RPMI8226 (cell line): ENCODE measurements at regions not wholly inside any gene's neighbourhood (a gene's known extent, or its start where the extent isn't known, plus 50 kb on each side); places are given as distances from the start of the nearest gene placed in this dataset.
A peak's percentile ranks its signal among the peaks of the same experiment; 100 is the strongest.
"Not testable (repeated sequence)": the region's sequence is repeated elsewhere in the genome, so short reads cannot be mapped to it uniquely, and the experiment has no call there.

Experiments used
- DNase-seq: peaks from one replicate; pipeline ENCODE4 v3.0.0-alpha.2; 2015

DNA sequence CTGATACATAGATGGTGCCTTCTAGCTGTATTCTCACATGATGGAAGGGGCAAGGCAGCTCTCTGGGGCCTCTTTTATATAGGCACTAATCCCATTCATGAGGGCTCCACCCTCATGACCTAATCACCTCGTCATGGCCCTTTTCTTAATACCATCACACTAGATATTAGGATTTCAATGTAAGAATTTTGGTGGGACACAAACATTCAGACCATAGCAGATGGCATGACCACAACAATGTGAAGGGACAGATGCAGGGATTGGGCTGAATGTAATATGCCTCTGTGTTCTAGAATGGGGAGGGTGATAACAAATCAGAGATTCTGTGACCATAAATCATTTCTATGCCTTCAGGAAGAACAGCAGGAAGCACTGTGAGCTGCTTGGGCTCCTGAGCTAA is 145.8 kb downstream of the LCA5 start:
- no peak for DNase-seq

GRCh38 chr6:79385893-79386292 is 151.3 kb downstream of the LCA5 start:
- DNase-seq, result no peak

- DNase-seq, result no peak
Observed at GRCh38 chr6:79385333-79385732, 150.9 kb upstream of the HMGN3 start.

DNA sequence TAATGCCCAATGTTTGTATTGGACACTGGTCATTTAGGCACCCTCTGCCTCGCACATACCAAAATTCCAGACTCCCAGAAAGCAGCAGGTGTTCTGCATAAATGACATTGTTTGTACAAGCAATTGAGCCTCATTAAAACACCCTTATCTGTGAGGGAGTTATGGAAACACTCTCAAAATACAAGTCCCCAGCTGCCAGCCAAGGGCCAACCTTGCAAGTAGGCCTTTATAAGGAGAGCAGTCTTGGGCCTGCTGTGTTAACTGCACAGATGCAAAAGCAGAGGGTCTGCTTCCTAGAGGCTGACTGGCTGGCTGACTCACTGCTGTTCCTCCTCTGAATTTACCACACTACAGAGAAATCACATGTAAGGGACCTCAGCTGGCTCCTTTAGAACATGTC is 150.4 kb upstream of the HMGN3 start:
- no peak for DNase-seq

DNA sequence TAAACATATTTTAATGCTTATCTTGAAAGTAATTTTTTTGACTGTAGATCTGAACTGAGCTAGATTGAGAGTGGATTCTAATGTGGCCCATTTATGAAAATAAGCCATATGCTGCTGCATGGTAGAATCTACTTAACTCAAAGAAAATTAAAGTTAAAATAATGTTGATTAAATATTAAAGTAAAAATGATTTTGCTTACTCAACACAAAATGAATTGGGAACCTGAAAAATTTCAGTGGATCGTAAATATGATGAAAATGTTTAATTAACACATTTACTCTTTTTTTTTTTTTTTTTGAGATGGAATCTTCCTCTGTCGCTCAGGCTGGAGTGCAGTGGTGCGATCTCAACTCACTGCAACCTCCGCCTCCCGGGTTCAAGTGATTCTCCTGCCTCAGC is 144.5 kb upstream of the HMGN3 start:
- no peak for DNase-seq

DNA sequence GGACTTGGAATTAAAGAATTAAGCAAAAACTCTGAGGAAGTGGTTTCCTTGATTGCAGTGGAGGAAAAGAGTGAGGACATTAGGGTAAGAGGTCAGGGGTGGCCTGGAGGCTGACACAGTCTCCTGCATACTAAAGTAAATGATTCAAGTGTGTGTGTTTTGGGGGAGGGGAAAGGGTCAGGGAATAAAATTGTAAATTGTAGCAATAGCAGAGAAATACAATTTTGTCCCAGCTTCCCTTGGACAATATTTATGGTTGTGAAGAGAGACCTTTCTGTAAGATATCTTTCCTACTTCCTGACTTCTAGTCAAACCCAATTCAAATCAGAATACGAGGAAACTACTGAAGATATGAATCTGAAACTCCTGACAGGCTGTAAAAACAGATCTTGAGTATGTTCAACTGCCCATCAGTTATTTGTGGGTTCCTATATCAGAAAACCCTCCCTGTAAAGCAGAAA is 143.4 kb upstream of the HMGN3 start:
- DNase-seq, result no peak

DNA sequence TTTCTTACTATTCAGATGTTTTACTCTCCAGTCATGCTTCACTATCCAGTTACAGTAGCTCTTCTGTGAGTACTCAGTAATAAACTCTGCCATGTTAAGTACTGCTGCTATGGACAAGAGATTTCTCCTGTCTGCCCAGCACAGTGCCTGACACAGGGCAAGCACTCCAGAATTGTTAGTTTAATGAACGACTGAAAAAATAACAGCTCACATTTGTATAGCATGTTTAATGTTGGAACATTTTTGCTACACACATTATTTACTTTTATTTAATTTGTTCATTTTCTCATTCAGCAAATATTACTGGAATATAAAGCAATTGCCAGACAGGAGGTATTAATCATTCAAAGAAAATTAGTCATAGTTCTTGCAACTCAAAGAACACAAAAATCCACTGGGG is 142.6 kb upstream of the HMGN3 start:
- no peak for DNase-seq

- no peak for DNase-seq
Observed at GRCh38 chr6:79375635-79376337, 141.3 kb upstream of the HMGN3 start.

GRCh38 chr6:79374308-79374707 is 139.8 kb upstream of the HMGN3 start:
- DNase-seq, result no peak

DNA sequence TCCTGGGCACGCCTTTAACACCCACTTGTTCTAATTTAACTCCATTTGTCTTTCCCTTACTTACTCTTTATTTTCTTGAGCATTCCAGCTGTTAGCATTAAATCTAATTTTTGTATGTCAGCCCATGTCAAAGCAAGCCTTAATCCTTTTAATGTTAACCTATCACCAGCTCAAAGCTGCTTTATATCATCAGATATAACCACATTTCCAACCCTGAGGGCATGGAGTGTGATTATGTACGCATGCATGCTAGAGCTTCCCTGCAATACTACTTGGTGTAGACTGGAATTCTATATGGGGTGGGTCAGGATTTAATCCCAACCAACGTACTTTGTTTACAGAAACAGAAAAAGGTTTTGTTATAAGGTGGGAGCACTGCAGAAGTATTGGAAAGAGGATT is 139.4 kb upstream of the HMGN3 start:
- no peak for DNase-seq

GRCh38 chr6:79373246-79373645 is 138.8 kb upstream of the HMGN3 start:
- no peak for DNase-seq

GRCh38 chr6:79372757-79373156 is 138.3 kb upstream of the HMGN3 start:
- no peak for DNase-seq

- no peak for DNase-seq
Observed at GRCh38 chr6:79369026-79369425, 134.5 kb upstream of the HMGN3 start.

GRCh38 chr6:79363441-79363840 is 129.0 kb upstream of the HMGN3 start:
- not testable (repeated sequence) for DNase-seq

DNA sequence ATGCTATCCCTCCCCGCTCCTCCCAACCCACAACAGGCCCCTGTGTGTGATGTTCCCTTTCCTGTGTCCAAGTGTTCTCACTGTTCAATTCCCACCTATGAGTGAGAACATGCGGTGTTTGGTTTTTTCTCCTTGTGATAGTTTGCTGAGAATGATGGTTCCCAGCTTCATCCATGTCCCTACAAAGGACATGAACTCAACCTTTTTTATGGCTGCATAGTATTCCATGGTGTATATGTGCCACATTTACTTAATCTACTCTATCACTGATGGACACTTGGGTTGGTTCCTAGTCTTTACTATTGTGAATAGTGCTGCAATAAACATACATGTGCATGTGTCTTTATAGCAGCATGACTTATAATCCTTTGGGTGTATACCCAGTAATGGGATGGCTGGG is 126.6 kb upstream of the HMGN3 start:
- DNase-seq, result not testable (repeated sequence)

DNA sequence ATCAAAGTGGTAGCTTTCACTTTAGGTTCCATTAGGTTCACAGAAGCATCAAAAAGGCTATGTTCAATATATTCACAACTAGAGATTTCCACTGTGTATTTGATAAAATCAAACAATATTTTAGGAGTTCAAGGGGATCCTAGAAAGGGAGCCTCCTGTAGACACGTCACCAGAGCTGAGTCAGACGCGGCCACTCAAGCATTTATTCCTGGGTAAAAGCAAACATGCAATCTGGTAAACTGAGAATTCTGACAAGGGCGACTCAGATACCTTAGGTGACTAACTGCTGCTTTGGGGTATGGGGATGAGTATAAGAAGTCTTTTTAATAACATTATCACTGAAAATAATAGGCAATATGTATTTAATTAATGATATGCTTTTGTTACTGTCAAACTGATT is 118.7 kb upstream of the HMGN3 start:
- no peak for DNase-seq

DNA sequence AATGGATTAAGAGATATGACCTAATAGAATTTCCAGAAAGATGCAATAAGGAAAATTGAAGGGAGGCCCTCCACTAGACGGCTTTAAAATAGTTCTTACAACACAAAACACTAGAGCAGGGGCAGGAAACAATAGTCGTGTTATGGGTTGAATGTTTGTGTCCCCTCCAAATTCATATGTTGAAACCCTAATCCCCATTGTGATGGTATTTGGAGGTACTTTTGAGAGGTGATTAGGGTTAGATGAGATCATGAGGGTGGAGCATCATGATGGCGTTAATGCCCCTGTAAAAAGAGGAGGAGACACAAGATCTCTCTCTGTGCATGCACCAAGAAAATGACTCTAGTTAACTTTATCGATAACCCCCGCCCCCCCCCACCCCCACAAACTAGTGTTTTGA is 104.0 kb upstream of the HMGN3 start:
- no peak for DNase-seq

DNA sequence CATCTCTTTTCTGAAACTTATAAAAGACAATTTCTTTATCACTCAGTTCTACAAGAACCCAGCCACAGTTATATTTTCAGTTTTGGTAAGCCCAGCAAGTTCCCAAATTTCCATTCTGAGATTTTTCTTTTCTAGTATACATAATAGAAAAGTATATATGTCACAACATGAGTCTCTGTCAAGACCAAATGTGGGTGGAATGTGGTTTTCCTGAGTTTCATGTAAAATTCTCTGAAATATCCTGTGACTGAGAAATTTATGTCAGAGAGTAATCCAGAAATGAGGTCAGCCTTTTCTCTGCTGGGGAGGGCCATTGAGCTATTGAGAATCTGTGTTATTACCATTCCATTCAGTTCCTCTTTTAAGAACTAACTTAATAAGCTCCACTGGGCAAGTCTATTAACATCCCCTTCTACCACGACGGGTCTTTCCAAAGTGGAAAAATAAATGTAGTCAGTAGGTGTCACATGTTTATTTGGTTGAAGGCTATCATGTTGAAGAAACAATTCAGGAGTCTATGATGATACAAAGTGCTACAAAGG is 100.7 kb upstream of the HMGN3 start:
- no peak for DNase-seq

DNA sequence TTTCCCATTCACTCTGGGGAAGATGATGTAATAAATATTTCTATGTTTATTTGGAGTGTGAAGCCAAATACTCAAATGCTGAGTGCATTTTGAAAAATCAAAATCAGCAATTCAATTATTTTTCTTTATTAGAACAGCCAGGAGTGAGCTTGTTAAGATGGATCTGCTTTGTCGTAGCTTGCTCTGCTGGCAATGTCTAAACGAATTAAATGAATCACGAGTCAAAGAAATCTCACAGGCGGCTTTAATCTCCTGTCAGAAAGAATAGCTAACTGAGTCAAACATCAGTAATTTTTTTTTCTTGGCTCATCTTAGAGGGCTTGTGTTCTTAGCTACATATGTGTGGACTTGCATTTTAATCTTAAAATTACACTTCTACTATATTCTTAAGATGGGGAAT is 100.2 kb upstream of the HMGN3 start:
- no peak for DNase-seq

DNA sequence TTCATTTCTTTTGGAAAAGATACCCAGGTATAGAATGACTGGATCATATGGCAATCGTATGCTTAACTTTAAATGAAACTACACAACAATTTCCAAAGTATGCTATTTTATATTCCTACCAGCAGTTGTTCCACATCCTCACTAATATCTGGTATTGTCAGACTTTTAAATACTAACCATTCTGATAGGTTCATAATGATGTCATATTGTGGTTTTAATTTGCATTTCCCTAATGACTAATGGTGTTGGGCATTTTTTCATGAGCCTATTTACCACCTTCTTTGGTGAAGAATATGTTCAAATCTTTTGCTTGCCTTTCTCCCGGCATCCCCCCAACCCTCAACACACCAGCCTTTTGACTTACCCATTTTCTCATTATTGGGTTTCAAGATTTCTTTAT is 96.2 kb upstream of the HMGN3 start:
- no peak for DNase-seq

GRCh38 chr6:79313254-79313653 is 78.8 kb upstream of the HMGN3 start:
- DNase-seq, result peak; percentile 53

DNA sequence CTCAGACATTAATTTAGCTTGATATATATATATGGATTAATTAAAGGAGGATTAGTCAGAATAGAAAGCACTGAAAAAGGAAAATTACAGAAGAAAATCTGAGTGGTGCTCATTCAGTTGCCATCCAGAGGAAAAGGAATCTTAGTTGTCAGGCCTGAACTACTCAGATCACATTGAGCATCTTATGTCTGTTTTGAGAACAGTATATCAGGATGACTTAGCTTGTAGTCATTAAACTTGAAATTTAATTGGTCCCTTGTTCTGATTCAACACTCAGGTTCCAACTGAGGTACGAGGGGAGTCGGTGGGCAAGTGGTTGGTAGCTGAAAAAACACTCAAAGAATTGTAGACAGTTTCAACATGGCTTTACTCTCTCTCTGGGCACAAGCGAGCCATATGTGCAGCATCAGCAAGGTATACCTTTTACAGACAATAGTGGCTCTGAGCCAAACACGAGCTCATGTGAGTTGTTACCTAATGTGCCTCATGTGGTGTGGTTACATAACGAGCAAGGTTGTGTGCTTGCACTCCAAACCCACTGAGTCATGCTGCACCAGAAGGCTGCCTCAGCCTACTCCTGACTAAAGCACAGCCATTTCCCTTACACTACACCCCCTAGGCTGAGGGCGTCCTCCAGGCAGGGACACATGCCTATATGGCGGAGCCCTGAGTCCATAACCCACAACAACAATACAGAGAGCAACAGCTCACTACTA is 73.0 kb upstream of the HMGN3 start:
- DNase-seq, result no peak

DNA sequence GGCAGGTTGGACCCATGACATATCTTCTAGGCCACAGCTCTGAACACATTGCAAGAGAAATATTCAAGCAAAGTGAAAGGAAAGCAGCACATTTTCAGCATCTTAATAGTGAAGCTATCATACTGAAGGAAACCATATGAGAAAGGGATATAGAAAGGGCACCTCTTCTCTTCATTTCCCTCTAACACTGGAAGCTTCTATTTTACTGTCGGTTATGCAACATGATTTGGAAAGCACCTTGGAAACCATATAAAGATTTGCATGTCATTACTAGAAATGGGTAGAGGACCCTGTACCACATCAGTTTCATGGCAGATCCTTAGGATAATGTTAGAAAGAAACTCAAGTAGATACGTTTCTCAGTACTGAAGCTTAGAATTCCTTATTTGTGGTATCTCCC is 70.5 kb upstream of the HMGN3 start:
- no peak for DNase-seq

- no peak for DNase-seq
Observed at GRCh38 chr6:79302341-79302740, 67.9 kb upstream of the HMGN3 start.

- DNase-seq, result no peak
Observed at GRCh38 chr6:79301290-79301689, 66.8 kb upstream of the HMGN3 start.
